D721Med (cell line): ENCODE measurements at regions not wholly inside any gene's neighbourhood (a gene's known extent, or its start where the extent isn't known, plus 50 kb on each side); places are given as distances from the start of the nearest gene placed in this dataset.

Experiments used
- DNase-seq: peaks from one replicate; pipeline ENCODE4 v3.0.0; 2011; ENCODE audit warnings: low spot score; ENCODE audit not compliant: insufficient read length
- FAIRE-seq: peaks from 2 replicates; lab custom pipeline; 2011; peaks lifted over from hg19 to GRCh38; lab: Jason Lieb, UNC
- TF ChIP-seq, protein P1 (sequence below): IDR thresholded peaks from 2 replicates; pipeline ENCODE4 v1.5.1; 2012; ENCODE audit warnings: mild to moderate bottlenecking, control low read depth; ENCODE audit not compliant: insufficient read depth; ENCODE audit errors: missing control alignments

DNA sequence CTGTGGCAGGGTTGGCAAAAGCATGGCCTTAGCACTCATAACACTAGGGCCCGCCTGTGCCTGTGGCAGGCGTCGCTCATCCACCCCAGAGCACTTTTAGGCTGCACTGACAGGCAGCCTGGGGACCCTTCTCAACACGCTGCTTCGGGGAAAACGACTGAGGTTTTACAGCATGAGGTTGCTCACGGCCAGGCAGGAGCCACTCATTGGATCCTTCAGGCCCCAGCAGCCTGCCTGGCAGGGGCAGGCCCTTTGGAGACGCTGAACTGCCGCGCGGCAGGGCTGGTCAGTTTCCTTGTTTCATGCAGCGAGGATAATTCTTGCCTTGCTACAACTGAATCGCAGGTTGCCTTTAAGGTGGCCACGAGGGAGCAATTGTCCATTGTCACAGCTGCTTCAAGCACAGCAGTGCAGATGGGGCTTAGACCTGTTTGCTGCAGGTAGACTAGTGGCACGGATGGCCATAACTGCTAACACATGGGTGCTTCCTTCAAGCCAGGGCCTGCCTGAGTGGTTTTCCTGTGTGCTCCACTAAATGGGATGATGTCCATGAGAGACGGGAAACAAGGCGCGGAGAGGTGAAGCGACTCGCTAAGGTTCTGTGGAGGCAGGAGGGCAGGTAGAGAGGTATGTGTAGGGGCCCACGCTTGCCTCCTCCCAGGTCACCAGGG lies 49.9 kb upstream of the HS6ST1 start:
- TF ChIP-seq, protein P1, sequence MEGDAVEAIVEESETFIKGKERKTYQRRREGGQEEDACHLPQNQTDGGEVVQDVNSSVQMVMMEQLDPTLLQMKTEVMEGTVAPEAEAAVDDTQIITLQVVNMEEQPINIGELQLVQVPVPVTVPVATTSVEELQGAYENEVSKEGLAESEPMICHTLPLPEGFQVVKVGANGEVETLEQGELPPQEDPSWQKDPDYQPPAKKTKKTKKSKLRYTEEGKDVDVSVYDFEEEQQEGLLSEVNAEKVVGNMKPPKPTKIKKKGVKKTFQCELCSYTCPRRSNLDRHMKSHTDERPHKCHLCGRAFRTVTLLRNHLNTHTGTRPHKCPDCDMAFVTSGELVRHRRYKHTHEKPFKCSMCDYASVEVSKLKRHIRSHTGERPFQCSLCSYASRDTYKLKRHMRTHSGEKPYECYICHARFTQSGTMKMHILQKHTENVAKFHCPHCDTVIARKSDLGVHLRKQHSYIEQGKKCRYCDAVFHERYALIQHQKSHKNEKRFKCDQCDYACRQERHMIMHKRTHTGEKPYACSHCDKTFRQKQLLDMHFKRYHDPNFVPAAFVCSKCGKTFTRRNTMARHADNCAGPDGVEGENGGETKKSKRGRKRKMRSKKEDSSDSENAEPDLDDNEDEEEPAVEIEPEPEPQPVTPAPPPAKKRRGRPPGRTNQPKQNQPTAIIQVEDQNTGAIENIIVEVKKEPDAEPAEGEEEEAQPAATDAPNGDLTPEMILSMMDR: no peak
- DNase-seq: no peak
- FAIRE-seq: no peak

DNA sequence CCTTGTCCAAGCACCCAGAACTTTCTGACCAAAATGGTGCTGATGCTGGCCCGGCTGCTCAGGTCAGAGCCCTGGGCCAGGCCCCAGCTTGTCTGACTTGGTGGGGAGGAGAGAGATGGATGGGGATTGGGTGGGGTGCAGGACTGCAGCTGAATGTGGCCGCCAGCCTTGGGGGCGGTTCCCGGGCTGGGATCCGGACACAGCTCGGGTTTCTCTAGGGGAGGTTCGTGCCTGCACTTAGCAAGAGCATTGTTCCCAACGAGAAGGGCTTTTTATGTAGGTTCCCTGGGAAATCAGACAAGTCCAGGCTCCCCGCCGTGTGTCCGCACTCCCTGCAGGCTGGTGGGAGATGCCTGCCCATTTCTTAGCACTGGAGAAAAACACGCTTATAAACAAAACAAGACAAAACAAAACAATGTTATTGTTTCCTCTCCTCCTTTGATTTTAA lies 50.5 kb upstream of the HS6ST1 start:
- no peak for DNase-seq
- FAIRE-seq: no peak
- TF ChIP-seq, protein P1: no peak

DNA sequence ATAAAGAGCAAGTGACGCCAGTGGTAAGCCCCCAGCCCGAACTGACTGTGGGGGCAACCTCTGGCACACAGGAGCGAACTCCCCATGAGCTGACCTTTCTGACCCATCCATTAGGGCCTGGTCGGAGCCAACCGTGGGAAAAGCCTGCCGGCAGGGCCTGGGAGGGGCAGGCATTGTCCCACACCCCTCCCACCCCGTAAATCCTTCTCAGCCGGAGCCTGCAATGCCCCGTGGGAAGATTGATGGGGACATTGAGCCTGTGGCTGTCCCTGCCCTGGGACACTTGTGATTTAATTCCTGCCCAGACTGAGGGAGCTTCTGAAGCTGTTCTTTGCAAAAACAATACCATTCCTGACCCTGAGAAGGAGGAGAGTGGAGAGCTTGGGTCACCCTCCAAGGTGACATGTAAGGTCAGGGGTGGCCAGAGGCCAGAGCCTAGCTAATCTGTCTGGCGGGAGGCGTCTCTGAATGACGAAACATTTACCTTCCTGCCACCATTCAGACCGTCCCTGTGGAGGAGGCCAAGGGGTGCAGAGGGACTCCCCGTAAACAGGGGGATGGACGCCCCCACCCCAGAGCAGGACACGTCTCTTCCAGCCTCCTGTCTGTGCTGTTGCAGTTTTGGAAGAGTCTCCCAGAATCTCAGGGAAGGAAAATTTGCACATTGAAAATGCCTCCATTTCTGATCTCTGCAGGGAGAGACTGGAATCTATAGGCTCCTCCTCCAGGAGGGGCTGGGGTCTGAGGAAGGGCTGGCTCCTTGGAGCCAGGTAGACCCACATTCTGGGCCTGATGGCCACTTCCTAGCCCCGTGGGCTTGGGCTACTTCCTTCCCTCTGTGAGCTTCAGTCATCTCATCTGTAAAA lies 51.2 kb upstream of the HS6ST1 start:
- TF ChIP-seq, protein P1: no peak
- DNase-seq (no peak), FAIRE-seq (no peak)

DNA sequence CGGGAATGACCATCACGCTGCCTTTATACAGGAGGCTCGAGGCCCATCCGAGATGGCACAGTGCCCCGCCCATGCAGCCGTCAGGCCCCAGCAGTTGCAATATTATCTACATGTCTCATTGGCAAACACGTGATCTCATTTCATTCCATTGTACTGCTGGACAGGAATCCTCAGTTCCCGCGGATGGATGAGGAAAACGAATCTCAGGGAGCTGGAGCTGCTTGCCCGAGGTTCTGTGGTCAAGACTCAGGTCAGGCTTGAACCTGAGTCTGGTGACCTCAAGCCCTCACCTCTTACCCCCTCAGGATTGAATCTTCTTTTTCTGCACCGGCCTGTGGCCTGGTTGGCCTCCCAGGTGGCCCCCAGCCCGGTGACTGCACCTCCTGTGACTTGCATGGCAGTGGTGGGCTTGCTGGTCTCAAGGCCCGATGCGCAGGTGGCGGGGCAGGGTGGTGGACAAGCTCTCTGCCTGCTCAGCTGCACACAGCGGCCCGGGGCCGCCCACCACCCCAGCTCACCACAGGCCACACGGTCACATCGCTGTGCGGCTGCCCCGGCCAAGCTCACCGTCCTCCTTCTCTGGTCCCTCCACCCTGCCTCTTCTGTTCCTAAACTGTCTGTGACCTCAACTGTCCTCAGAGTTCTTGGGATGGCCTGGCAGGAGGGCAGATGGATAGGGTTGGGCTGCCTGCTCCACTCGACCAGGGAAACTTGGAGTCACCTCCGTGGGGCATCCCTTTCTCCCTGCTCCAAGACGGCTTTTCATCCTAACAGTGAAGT lies 52.0 kb upstream of the HS6ST1 start:
- TF ChIP-seq, protein P1: no peak
- no peak for FAIRE-seq
- no peak for DNase-seq

DNA sequence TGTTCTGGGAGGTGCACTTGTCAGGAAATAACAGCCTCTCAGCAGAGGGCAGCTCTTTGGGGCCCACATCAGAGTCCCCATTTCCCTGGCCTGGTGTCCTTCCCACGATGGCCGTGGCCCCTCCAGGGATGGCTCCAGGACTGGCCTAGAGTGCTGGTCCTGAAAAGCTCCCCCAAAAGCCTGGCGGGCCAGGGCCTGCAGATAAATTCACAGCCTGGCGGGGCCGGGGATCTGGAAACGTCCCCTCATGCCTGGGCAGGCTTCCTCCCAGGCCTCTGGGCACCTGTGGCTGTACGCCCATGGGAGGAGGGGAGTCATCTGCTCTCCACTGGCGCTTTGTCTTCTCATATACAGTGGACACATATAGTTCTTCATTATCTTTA lies 52.6 kb upstream of the HS6ST1 start:
- TF ChIP-seq, protein P1: no peak
- no peak for DNase-seq
- no peak for FAIRE-seq

DNA sequence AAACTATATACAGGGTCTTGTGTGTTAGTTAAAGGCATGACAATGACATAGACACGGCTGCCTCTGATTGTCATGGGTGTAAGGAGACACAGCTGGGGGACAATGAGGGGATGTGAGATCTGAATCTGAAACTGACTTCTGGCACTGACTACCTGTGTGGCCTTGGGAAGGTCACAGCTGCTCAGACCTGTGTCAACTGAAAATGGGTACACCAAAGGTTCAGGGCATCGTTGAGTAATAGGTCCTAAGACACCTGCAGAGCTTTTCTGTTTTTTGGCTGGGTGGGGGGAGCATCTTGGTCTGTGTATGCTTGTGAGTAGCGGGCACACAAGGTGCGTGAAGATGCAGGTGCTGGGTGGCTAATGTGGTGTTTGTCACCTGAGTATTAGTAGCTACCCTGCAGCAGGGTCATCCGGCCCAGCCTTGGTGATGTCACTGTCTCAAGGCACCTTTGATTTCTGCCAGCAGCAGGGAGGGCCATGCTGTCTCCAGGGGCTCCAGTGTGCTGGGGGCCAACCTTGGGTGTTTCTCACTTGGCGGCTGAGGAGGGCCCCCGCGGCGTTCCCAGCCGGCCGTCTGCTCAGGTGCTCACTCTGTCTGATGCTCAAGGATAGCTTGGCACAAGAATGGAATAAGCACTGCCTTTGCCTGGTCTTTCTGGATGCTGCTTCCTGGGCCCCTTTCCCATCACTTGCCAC lies 53.1 kb upstream of the HS6ST1 start:
- no peak for FAIRE-seq
- TF ChIP-seq, protein P1: no peak
- DNase-seq: no peak
